ENCODE measurements at regions not wholly inside any gene's neighbourhood (a gene's known extent, or its start where the extent isn't known, plus 50 kb on each side); places are given as distances from the start of the nearest gene placed in this dataset.

DNA sequence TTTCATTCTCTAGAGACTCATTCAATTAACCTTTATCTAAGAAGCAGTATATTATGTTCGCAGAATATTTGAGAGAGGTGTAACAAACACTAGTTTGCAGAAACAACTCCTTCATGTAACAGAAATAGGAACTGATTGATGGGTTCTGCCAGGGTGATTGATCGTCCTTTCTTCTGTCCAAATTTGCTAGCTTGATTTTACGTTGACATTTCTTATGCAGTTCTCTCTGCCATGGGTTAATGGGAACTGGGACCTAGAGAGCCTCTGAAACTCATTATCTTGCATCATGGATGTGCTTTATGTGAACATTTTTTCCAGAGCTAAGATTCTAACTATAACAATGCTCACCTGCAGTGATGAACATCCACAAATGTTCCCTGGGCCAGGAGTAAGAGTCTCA, 107.0 kb downstream of the SLC24A2 start:
- no peak for TF ChIP-seq POLR2A (IDR thresholded peaks at IDR 0.05; ENCODE audit: low read depth, low read length)
- DNase-seq (ENCODE audit: insufficient read length, low spot score), result no peak
- no peak for FAIRE-seq

GRCh38 chr9:19677924-19678323, 110.9 kb downstream of the SLC24A2 start:
- no peak for DNase-seq (ENCODE audit: insufficient read length, low spot score)
- no peak for TF ChIP-seq POLR2A (IDR thresholded peaks at IDR 0.05; ENCODE audit: low read depth, low read length)
- FAIRE-seq, result no peak

DNA sequence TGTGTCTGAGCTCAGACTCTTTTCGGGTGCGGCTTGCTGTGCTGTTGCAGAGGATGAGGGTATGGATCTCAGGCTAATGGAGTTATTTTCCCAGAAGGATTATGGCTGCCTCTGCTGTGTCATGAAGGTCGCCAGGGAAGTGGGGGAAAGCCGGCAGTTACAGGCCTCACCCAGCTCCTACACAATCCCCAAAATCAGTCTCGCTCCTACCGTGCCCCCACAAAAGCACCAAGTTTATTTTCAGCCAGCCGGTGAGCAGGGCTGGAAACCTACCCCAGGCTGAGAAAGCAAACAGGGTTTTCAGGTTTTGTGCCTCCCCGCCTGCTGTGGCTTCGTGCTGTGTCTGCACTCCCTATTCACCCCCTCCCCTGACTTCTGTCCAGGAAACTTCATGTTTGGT, 113.3 kb downstream of the SLC24A2 start:
- DNase-seq (ENCODE audit: insufficient read length, low spot score), result no peak
- TF ChIP-seq POLR2A (IDR thresholded peaks at IDR 0.05; ENCODE audit: low read depth, low read length), result no peak
- no peak for FAIRE-seq

DNA sequence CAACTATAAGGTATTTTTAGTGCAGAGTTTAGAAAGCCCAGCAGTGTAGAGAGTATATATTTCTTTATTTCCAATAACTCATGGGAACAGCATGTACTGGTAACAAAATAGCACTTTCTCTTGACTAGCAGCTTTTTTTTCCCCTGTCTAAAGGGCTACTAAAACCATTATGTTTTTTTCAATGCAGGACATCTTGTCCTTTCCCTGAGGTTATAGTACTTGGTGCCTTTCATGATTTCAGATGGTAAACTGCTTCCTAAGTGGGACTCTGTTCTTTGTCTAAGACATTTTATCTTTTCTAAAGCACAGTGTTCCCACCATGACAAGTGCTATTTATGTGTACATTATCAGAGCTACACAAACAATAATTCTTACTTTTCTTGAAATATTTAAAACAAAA, 122.3 kb downstream of the SLC24A2 start:
- no peak for FAIRE-seq
- DNase-seq (ENCODE audit: insufficient read length, low spot score), result no peak
- no peak for TF ChIP-seq POLR2A (IDR thresholded peaks at IDR 0.05; ENCODE audit: low read depth, low read length)

DNA sequence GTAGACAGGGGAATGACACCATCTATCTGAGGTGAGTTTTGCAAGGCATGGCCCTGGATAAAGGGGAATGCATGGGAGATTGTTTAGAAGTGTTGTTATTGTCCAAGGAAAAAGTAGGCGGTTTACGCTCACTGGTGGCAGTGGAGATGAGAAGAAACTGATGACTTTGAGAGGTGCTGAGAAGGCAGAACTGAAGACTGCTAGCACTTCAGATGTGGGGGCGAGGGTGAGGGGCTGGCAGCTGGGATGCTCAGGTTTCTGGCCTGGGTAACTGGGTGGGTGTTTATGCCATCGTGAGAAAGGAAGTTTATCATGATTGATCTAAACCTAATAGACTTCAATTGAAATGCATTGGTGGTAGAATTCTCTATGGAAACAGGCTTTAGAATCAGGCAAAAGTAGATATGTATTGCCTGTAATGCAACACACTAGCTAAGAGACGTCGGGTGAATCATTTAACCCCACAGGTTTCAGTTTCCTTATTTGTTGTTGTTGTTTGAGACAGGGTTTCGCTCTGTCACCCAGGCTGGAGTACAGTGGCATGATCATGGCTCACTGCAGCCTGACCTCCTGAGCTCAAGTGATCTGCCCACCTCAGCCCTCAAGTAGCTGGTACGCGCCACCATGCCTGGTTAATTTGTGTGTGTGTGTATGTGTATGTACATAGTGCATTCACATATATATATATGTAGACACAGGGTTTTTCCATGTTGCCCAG, 123.5 kb downstream of the SLC24A2 start:
- FAIRE-seq (no peak), DNase-seq (ENCODE audit: insufficient read length, low spot score) (no peak)
- no peak for TF ChIP-seq POLR2A (IDR thresholded peaks at IDR 0.05; ENCODE audit: low read depth, low read length)

DNA sequence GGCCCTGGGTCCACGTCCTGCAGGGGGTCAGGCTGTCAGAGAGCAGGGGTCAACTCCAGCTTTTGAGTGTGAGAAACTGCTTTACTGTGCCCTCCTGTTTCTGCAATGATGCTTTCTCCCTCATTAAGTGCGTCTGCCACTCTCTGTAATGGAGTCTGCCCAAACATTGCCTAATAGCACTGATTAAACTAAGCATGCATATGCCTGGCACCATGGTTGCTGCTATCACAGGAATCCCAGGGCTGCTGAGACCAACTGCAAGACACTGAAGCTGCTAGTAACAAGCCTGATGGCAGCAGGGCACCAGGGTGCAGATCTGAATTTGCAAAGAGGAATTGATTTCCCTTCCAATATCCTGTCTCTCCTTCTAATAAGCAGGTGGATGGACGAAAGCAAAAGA, 125.3 kb downstream of the SLC24A2 start:
- DNase-seq (ENCODE audit: insufficient read length, low spot score) (no peak), FAIRE-seq (no peak)
- no peak for TF ChIP-seq POLR2A (IDR thresholded peaks at IDR 0.05; ENCODE audit: low read depth, low read length)

GRCh38 chr9:19662213-19662612, 126.6 kb downstream of the SLC24A2 start:
- DNase-seq (ENCODE audit: insufficient read length, low spot score), result no peak
- FAIRE-seq, result no peak
- no peak for TF ChIP-seq POLR2A (IDR thresholded peaks at IDR 0.05; ENCODE audit: low read depth, low read length)

GRCh38 chr9:19660019-19660418, 128.8 kb downstream of the SLC24A2 start:
- FAIRE-seq (no peak), DNase-seq (ENCODE audit: insufficient read length, low spot score) (no peak)
- TF ChIP-seq POLR2A (IDR thresholded peaks at IDR 0.05; ENCODE audit: low read depth, low read length), result no peak

- TF ChIP-seq POLR2A (IDR thresholded peaks at IDR 0.05; ENCODE audit: low read depth, low read length), result no peak
- no peak for DNase-seq (ENCODE audit: insufficient read length, low spot score)
- FAIRE-seq, result no peak
Observed at GRCh38 chr9:19656704-19657103, 132.1 kb downstream of the SLC24A2 start.

GRCh38 chr9:19651681-19652080, 137.2 kb downstream of the SLC24A2 start:
- no peak for FAIRE-seq
- TF ChIP-seq POLR2A (IDR thresholded peaks at IDR 0.05; ENCODE audit: low read depth, low read length), result no peak
- DNase-seq (ENCODE audit: insufficient read length, low spot score), result no peak

GRCh38 chr9:19650312-19650711, 138.5 kb downstream of the SLC24A2 start:
- no peak for TF ChIP-seq POLR2A (IDR thresholded peaks at IDR 0.05; ENCODE audit: low read depth, low read length)
- DNase-seq (ENCODE audit: insufficient read length, low spot score) (no peak), FAIRE-seq (no peak)

- FAIRE-seq, result no peak
- TF ChIP-seq POLR2A (IDR thresholded peaks at IDR 0.05; ENCODE audit: low read depth, low read length), result no peak
- no peak for DNase-seq (ENCODE audit: insufficient read length, low spot score)
Observed at GRCh38 chr9:19649336-19650041, 139.3 kb downstream of the SLC24A2 start.

- DNase-seq (ENCODE audit: insufficient read length, low spot score) (no peak), FAIRE-seq (no peak)
- no peak for TF ChIP-seq POLR2A (IDR thresholded peaks at IDR 0.05; ENCODE audit: low read depth, low read length)
Observed at GRCh38 chr9:19648672-19649071, 140.2 kb downstream of the SLC24A2 start.

DNA sequence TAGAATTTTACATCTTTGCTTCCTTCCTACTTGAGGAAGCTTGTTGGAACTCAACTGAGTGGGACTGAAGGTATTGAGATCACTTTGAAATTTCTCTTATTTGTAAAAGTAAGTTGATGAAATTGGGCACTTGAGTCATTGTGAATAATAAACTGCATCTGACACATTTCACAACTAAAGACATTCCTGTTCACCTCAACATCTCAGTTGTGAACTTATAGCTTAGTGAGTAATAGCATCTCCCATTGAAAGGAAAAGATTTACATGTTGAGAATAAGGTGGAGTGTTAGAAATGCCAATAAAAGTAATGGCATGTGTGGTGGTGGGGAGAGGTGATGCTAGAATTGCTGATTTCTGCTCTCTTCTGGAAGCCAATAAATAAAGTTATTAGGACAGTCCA, 145.0 kb downstream of the SLC24A2 start:
- TF ChIP-seq POLR2A (IDR thresholded peaks at IDR 0.05; ENCODE audit: low read depth, low read length), result no peak
- DNase-seq (ENCODE audit: insufficient read length, low spot score), result no peak
- no peak for FAIRE-seq

- no peak for DNase-seq (ENCODE audit: insufficient read length, low spot score)
- no peak for FAIRE-seq
- TF ChIP-seq POLR2A (IDR thresholded peaks at IDR 0.05; ENCODE audit: low read depth, low read length), result no peak
Observed at GRCh38 chr9:19642256-19642655, 146.6 kb downstream of the SLC24A2 start.
